ENCODE measurements at regions not wholly inside any gene's neighbourhood (a gene's known extent, or its start where the extent isn't known, plus 50 kb on each side); places are given as distances from the start of the nearest gene placed in this dataset.

DNA sequence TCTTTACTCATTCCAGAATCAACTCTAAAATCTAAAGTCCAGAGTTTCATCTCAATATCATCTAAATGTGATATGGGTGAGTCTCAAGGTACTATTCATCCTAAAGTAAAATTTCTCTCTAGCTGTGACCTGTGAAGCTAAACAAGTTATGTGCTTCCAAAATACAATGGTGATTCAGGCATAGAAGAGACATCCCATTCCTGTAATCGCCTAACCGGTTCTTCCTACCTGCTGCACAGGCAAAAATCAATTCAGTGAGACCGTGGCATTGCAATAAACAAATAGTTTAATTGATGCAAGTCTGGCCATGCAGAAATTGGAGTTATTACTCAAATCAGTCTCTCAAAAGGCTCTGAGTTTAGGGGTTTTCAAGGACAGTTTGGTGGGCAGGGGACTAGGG, 232.8 kb downstream of the UBE3D start:
- TF ChIP-seq, protein P1, sequence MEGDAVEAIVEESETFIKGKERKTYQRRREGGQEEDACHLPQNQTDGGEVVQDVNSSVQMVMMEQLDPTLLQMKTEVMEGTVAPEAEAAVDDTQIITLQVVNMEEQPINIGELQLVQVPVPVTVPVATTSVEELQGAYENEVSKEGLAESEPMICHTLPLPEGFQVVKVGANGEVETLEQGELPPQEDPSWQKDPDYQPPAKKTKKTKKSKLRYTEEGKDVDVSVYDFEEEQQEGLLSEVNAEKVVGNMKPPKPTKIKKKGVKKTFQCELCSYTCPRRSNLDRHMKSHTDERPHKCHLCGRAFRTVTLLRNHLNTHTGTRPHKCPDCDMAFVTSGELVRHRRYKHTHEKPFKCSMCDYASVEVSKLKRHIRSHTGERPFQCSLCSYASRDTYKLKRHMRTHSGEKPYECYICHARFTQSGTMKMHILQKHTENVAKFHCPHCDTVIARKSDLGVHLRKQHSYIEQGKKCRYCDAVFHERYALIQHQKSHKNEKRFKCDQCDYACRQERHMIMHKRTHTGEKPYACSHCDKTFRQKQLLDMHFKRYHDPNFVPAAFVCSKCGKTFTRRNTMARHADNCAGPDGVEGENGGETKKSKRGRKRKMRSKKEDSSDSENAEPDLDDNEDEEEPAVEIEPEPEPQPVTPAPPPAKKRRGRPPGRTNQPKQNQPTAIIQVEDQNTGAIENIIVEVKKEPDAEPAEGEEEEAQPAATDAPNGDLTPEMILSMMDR (IDR thresholded peaks at IDR 0.05) = no peak
- no peak for TF ChIP-seq POLR2A (IDR thresholded peaks at IDR 0.05)
